Testis (tissue), 2 donors: ENCODE measurements at regions not wholly inside any gene's neighbourhood (a gene's known extent, or its start where the extent isn't known, plus 50 kb on each side); places are given as distances from the start of the nearest gene placed in this dataset.

ENCODE experiments used
- POLR2A ChIP-seq: fragments of 450-650 bp; IDR thresholded peaks from one replicate; pipeline ENCODE4 v1.6.1; 2017; ENCODE audit warnings: antibody characterized with exemption, mild to moderate bottlenecking, moderate library complexity
- TF ChIP-seq, protein P1 (sequence below), 3 experiments: fragments of 450-650 bp in 2 of 3; fragments of 200-600 bp in 1 of 3; sonication (generic) in 1 of 3; IDR thresholded peaks; one replicate each; pipeline ENCODE4 v1.5.1; 2016 to 2019; ENCODE audit warnings: antibody characterized with exemption in 3 of 3, mild to moderate bottlenecking in 2 of 3, moderate library complexity in 1 of 3

- TF ChIP-seq POLR2A: no peak
- TF ChIP-seq, protein P1, sequence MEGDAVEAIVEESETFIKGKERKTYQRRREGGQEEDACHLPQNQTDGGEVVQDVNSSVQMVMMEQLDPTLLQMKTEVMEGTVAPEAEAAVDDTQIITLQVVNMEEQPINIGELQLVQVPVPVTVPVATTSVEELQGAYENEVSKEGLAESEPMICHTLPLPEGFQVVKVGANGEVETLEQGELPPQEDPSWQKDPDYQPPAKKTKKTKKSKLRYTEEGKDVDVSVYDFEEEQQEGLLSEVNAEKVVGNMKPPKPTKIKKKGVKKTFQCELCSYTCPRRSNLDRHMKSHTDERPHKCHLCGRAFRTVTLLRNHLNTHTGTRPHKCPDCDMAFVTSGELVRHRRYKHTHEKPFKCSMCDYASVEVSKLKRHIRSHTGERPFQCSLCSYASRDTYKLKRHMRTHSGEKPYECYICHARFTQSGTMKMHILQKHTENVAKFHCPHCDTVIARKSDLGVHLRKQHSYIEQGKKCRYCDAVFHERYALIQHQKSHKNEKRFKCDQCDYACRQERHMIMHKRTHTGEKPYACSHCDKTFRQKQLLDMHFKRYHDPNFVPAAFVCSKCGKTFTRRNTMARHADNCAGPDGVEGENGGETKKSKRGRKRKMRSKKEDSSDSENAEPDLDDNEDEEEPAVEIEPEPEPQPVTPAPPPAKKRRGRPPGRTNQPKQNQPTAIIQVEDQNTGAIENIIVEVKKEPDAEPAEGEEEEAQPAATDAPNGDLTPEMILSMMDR (IDR thresholded peaks at IDR 0.05): no peak
Observed at GRCh38 chr6:92069781-92070180, 1349.6 kb downstream of the EPHA7 start.
